DMS53 treated with DMSO at 0.1 percent for 48 hours (cell line): ENCODE measurements at regions not wholly inside any gene's neighbourhood (a gene's known extent, or its start where the extent isn't known, plus 50 kb on each side); places are given as distances from the start of the nearest gene placed in this dataset.

Experiments used
- DNase-seq: peaks from one replicate; lab custom pipeline; 2025; ENCODE audit not compliant: unreplicated experiment; lab: John Stamatoyannopoulos, UW

DNA sequence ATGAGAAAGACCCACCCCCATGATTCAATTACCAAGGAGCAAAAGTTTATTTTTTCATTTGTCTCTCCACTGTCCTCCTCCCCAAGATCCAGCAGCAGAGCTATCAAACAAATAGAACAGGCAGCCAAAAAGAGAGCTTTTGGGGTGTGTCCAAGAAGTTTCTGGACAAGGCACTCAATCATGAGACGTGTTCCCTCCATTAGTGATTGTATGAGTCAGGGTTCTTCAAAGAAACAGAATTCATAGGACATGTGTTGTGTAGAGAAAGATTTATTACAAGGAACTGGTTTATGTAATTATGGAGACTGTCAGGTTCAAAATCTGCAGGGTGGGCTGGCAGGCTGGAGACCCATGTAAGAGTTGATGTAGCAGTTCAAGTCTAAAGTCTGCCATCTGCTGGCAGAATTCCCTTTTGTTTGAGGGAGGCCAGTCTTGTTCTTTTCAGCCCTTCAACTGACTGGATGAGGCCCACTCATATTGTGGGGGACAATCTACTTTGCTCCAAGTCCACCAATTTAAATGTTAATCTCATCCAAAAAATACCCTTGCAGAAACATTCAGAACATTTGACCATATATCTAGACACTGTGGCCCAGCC, 248.1 kb upstream of the OPRM1 start:
- DNase-seq: no peak

DNA sequence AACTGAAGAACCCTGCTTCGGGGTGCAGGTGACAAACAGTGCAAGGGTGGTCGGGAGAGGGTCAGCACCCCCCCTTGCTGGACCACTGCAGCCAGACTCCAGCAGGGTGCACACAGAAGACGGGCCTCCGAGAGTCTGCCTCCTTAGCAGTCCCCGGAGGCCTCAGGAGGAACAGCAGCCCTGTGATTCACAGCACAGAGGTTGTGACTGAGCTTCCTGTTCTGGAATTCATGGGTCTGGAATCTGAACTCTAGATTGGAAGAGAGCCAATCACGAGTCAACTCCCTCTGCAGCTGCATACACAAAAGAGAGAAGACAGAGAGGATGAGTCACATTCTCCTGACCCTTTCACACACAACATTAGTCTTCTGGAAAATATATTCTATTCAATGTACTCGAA, 249.0 kb upstream of the OPRM1 start:
- peak; percentile 27 for DNase-seq

DNA sequence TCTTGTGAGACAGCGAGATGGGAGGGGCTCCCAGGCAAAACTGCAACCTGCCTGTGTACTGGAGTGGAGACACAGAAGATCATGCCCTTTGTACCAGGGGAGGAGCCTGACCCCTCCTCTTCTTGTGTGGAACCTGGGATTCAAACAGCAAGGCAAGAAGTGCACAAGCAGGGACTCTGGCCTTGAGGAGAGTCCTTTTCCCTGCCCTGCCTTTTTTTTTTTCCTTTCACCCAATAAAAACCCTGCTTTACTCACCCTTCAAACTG, 251.8 kb upstream of the OPRM1 start:
- DNase-seq: no peak

- no peak for DNase-seq
Measured at GRCh38 chr6:153781306-153781705, 257.7 kb upstream of the OPRM1 start.

- DNase-seq: no peak
Measured at GRCh38 chr6:153780011-153780410, 259.0 kb upstream of the OPRM1 start.

DNA sequence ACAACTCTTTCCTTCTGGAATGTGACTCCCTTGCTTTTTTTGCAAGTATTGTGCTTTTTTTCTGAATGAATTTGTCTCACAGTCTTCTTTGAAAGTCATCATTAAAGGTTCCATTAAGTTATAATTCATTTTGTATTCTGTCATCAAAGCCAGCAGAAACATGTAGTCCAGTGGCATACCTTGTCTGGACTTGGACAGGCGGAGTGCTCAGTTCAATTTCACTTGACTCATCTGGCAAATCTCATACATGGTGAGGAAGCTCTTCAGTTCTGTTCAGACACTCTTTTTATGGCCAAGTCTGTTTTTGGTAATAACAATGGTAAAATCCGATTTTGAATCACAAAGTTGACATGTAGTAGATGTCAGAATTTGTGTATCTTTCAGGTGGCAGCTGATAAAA, 260.8 kb upstream of the OPRM1 start:
- DNase-seq: no peak

GRCh38 chr6:153771577-153771976, 267.5 kb upstream of the OPRM1 start:
- DNase-seq: no peak

- DNase-seq: no peak
Measured at GRCh38 chr6:153767127-153767526, 271.9 kb upstream of the OPRM1 start.

GRCh38 chr6:153758516-153758915, 280.5 kb upstream of the OPRM1 start:
- no peak for DNase-seq

DNA sequence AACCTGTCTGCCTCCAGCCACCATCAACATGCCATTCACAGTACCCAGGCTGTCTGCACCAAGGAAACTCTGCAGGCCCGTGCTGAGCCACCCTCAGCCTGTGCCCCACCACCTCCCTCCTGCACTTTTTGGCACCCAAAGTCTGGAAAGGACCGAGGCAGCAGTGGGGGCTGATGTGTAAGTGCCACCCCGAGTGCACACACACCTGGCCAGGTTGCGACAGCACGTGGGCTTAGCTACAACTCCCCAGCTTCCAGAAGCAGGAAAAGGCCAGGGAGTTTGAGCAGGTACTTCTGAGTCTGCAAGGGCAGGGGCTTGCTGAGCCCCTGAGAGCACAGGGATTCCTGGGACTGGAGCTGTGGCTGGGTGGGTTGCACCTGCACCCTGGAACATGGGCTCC, 303.3 kb upstream of the OPRM1 start:
- DNase-seq: no peak

DNA sequence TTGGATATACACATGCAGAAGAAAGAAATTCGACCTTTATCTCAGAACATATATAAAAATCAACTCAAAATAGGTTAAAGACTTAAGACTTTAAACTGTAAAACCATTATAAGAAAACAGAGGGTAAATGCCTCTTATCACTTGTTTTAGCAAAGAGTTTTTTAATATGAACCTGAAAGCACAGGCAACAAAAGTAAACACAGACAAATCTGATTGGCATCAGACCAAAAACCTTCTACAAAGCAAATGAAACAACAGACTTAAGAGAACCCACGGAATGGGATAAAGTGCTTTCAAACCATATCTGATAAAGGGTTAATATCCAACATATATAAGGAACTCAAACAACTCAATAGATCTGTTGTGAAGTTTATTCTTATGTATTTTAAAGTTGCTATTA, 309.9 kb upstream of the OPRM1 start:
- no peak for DNase-seq

DNA sequence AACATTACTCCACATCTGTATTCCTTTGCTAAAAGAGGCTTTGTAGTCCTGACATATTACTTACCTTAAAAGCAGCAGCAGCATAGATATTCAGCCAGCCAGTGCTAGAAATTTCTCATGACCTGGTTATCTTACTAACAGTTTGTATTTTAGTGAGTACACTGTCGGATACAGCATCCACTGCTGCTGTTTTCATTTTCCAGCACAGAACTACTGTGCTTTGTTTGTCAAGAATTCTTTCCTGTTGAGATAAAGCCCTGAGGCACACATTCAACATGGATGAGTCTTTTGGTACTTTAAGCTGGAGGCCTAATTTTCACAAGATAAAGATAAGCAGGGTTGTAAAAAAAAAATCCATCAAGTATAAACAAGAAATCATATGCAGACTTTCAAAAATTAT, 311.2 kb upstream of the OPRM1 start:
- DNase-seq: no peak

GRCh38 chr6:153725456-153725855, 313.6 kb upstream of the OPRM1 start:
- no peak for DNase-seq

GRCh38 chr6:153720732-153721131, 318.3 kb upstream of the OPRM1 start:
- no peak for DNase-seq

DNA sequence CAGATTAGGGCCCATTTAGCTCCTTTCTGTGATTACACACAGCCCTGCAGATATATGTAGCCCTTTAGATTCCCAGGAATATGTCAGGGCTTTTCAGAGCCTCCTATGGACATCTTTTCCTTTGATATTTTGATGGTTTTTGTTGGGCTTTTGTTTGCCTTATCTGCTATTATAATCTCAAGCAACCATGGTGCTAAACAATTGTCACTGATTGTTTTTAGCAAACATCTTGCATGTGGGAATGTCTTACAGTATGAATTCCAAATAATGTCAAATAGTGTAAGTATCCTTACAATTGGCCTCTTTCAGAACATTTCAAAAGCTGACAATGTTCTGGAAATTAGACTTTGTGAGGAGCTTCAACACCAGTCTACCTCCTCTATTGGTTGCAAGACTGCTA, 333.6 kb upstream of the OPRM1 start:
- no peak for DNase-seq

- no peak for DNase-seq
Measured at GRCh38 chr6:153702671-153703070, 336.4 kb upstream of the OPRM1 start.

DNA sequence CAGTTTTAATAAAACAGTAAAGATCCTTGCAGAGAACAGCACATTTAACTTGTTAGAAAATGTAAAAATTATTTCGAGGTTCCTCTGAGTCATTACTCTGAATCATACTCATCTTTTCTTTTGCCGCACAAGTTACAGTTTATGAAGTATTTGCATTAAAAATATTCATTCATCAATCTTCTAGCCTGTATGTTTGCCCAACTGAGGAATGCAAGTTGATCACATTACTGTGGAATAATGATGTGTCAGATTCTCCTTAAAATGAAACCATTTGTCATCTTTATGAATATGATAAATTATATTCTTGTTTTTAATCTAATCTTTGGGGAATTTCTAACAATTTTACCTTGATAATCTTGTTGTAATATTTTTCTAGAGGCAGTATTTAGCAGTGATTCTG, 340.4 kb upstream of the OPRM1 start:
- DNase-seq: no peak

DNA sequence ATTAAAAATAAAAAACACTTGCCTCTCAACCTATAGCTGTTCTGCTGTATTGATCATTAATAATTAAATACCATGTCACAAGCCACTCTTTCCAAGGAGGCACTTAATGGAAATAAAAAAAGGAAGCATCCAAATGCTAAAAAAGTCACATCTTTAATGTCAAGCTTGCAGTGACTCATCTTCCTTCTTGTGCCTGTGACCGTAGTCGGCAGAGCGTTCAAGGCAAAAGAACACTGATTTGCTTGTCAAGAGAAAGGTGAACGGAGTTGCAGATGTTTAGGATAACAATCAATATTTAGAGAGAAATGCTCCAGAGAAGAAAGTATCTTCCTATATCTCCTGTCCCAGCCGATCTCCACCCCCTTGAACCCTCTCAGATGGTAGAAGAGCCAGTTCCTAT, 341.0 kb upstream of the OPRM1 start:
- DNase-seq: no peak

GRCh38 chr6:153677522-153677921, 361.5 kb upstream of the OPRM1 start:
- DNase-seq: no peak

GRCh38 chr6:153673750-153674149, 365.3 kb upstream of the OPRM1 start:
- no peak for DNase-seq

GRCh38 chr6:153673225-153673624, 365.8 kb upstream of the OPRM1 start:
- peak; percentile 24 for DNase-seq

DNA sequence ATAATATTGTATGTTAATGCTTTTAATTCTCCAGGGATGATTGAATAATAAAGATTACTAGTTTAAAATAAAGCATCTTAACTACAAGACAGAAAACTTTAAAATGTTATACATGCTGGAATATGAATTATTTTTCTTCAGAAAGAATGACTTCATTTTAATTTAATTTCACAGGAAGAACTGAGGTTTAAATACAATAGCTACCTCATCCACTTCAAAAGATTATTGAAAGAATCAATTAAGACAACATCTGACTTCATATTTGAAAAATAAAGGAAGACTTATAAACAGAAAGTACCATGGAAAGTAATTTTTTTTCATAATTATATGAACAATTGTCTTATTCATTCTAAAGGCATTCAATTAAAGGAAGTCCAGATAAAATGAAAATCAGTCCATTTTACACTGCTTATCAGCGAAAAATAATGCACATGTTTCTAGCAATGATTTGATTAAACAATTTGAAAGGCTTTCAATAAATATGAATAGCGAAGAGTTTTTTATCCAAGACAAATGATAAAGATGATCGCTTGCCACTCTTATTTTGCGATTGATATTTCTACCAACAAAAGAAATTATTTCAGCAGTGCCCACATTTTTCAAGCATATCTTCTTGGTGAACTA, 368.5 kb upstream of the OPRM1 start:
- no peak for DNase-seq

GRCh38 chr6:153668758-153669157, 370.3 kb upstream of the OPRM1 start:
- DNase-seq: no peak

DNA sequence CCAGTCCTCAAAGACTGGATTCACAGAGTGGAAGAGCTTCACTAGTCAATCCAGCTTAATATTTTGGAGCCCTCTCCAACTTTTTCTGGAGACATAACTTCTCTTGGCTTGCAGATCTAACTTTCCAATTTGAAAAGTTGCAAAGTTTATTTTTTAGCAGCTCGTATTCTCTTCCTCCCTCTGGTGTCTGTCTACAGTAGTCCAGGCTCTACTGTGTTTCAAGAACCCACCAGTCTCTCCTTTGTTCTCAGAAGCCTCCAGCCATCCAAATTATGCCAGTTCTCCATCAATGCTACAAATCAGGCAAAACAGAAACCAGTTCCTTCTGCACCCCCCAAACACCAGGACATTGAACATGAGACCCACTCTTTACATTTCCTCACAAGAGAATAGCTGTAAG, 376.1 kb upstream of the OPRM1 start:
- DNase-seq: no peak
